ENCODE measurements at regions not wholly inside any gene's neighbourhood (a gene's known extent, or its start where the extent isn't known, plus 50 kb on each side); places are given as distances from the start of the nearest gene placed in this dataset.
"Not testable (repeated sequence)": the region's sequence is repeated elsewhere in the genome, so short reads cannot be mapped to it uniquely, and the experiment has no call there.

DNA sequence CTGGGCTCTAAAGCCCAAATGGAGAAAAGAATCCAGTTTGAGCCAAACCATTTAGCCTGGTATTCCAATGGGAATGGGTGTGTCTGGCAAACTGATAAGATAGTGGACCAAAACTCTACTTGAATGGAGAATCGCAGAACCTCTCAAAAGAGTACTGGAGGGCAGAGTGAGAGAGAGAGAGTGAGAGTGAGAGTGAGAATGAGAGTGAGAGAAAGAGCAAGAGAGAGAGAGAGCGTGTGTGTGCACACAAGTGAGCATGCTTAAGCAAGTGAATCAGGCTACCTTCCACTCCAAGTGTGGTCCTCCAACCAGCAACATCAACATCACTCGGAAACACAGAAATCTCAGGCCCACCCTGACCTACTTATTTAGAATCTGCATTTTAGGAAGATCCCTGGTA lies 58.8 kb downstream of the UQCRFS1 start:
- no peak for DNase-seq

DNA sequence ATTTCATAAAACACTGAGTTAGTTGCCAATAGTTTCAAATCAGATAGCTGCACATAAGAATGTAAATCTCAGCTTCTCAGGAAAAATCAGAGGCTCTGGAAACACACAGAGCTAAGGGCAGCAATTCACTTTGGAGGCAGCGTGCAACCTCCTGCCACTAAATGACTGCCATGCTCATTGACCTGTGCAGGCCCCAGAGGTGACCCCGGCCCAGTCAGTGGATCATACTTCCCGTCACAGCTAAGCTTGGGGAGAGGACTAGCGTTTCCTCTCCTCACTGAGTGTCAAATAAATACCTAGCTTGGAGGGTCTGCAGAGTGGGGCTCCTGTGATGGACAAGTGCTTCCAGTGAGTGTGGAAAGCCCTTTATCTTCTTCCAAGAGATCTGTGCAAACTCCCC lies 67.2 kb downstream of the UQCRFS1 start:
- no peak for DNase-seq

DNA sequence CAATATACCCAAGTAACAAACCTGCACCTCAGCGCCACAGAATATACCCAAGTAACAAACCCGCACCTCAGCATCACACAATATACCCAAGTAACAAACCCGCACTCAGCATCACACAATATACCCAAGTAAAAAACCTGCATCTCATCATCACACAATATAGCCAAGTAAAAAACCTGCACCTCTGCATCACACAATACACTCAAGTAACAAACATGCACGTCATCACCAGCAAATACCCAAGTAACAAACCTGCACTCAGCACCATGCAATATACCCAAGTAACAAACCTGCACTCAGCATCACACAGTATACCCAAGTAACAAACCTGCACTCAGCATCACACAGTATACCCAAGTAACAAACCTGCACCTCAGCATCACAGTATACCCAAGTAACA lies 69.8 kb downstream of the UQCRFS1 start:
- DNase-seq, result no peak

DNA sequence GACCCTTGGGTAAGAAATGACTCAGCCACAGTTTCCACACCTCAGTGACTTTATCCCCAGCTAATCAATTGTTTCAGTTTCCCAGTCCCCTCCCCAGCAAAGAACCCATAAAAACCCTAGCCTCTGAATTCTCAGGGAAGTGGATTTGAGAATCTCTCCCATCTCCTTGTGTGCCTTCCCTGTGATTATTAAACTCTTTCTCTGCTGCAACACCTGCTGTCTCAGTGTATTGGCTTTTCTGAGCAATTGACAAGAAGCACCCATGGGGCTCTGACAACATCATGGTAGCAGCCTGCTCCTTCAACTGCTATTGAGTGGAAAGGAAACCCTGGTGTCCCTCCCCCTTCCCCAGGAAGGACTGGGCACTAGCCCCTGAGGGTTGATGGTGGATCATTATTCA lies 73.7 kb downstream of the UQCRFS1 start:
- DNase-seq, result no peak

DNA sequence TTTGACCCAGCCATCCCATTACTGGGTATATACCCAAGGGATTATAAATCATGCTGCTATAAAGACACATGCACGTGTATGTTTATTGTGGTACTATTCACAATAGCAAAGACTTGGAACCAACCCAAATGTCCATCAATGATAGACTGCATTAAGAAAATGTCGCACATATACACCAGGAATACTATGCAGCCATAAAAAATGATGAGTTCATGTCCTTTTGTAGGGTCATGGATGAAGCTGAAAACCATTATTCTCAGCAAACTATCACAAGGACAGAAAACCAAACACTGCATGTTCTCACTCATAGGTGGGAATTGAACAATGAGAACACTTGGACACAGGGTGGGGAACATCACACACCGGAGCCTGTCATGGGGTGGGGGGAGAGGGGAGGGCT lies 74.7 kb downstream of the UQCRFS1 start:
- DNase-seq, result not testable (repeated sequence)

- DNase-seq, result no peak
Measured at GRCh38 chr19:29131456-29131855, 81.5 kb downstream of the UQCRFS1 start.

DNA sequence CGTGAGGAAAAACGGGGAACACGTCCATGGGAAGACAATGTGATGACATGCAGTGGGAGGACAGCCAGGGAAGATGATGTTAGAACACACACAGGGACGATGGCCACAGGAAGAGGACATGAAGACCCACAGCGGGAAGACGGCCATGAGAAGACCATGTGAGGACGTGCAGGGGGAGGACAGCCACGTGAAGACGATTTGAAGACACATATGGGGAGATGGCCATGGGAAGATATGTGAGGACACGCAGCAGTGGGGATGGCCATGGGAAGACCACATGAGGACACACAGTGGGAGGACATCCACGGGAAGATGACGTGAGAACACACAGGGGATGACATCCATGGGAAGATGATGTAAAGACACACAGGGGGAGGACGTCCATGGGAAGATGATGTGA lies 83.8 kb downstream of the UQCRFS1 start:
- no peak for DNase-seq

DNA sequence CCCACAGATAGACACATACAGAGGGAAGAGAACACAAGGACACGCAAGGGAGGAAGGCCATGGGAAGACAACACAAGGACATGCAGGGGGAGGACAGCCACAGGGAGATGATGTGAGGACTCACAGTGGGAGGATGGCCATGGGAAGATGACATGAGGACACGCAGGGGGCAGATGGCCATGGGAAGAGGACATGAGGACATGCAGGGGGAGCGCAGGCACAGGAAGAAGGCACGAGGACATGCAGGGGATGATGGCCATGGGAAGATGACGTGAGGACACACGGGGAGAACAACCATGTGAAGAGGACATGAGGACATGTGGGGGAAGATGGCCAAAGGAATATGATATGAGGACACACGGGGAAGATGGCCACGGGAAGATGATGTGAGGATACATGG lies 84.7 kb downstream of the UQCRFS1 start:
- DNase-seq, result no peak

- DNase-seq, result no peak
Measured at GRCh38 chr19:29122185-29122584, 90.8 kb downstream of the UQCRFS1 start.

DNA sequence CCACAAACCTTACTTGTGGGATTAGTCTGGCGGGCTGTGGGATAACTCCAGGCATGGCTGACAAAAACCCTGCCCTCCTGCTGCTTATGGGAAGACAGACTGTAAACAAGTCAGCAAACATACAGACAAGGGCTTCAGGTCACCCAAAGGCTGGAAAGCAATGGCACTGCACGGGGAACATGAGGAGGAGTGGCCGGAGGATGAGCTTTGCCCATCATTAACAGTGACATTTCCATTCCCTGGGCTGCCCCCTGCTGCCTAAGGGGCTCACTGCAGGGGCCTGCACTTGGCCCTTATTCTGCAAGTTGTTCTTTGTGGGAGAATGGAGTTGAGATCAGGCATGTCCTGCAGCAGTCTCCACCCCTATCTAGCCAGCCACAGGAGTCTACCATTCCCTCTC lies 91.3 kb downstream of the UQCRFS1 start:
- DNase-seq, result no peak

DNA sequence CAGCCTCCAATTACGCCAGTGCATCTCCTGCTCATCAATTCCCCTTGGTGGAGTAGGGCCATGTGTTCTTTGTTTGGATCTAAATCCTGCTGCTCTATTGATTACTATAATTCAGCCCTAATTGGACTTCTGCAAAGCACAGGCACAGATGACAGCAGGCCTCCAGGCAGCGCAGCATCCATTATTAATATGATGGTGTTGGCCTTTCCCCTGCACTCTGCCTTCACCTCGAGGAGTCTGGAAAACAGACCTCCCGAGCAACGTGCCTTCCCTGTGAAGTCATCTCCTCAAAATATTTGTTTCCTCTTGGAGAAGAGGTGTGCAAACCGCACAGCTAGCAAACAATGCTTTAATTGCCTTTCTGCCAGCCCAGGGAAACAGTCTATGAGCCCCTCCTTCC lies 92.5 kb downstream of the UQCRFS1 start:
- no peak for DNase-seq

DNA sequence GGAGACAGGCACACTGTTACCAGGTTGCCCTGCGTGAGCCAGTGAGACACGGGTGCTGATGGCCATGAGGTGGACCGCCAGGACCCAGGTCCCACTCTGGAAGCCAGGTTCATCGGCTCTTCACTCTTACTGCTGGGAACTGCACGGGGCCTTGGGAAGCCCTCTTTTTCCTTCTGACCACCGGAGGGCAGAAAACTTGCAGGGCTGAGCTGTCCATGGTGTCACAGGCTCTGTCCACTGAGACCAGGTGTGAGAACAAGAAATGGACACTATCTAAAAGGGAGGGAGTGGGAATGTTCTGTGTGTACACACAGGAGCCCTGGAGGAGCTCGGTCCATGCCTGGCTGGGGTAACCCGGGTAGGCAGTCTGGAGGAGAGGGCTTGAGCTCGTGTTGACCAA lies 93.4 kb downstream of the UQCRFS1 start:
- no peak for DNase-seq

DNA sequence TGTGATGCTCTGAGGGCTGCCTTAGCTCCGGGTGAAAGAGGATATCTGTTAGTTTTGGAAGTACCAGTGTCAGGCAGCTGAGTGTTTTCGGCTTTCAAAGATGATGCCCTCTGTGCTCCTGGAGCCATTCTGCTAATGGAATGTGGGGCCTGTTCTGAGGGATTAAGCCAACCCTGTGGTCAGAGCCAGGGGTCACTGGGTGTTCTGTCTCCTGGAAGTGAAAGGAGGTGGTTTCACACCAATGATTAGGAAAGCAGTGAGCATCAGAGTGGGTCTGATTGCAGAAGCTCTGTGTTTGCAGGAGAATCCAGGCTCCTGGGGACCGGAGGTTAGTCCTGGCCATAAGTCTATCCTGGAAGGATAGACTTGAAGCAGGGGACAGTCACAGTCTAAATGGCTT lies 94.6 kb downstream of the UQCRFS1 start:
- no peak for DNase-seq

DNA sequence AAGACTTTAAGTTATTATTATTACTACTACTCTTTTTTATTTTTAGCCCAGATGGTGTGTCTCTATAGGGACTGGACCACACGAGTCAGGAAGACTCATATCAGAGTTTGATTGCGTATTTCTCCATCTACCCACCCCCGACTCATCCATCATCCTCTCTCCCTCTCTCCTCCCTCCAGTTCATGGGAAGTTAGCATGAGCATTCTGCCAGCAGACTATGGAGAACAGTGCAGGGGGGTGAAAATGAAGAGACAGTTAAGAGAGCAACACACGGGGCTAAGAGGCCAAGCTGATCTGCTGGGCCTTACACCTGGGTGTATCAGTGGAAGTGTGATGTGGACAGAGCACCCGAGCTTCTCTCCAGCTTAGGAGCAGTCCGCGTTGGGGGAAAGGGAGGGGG lies 95.0 kb downstream of the UQCRFS1 start:
- DNase-seq, result no peak

DNA sequence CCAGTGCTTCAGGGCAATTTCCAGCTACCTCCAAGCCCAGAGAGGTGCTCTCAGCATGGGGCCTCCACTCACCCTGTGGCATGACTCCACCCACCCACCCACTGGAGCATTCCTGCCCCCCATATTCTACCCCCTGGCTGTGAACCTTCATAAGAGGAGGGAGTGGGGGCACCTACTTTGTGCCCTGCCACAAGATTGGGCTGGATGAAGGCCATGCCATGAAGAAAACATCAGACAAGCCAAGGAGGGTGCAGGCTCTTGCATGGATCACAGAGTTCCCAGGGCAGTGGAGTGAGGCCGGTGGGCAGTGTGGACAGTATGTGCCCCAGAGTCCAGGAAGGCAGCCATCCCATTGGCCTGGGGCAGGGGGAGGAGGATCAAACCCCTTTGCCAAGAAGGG lies 97.8 kb downstream of the UQCRFS1 start:
- no peak for DNase-seq

- DNase-seq, result no peak
Measured at GRCh38 chr19:29113838-29114237, 99.1 kb downstream of the UQCRFS1 start.

- no peak for DNase-seq
Measured at GRCh38 chr19:29111576-29111975, 101.4 kb downstream of the UQCRFS1 start.

- no peak for DNase-seq
Measured at GRCh38 chr19:29107831-29108230, 105.1 kb downstream of the UQCRFS1 start.

- DNase-seq, result no peak
Measured at GRCh38 chr19:29106346-29106885, 106.5 kb downstream of the UQCRFS1 start.

- DNase-seq, result no peak
Measured at GRCh38 chr19:29105629-29106292, 107.2 kb downstream of the UQCRFS1 start.

- DNase-seq, result no peak
Measured at GRCh38 chr19:29104605-29105241, 108.2 kb downstream of the UQCRFS1 start.

DNA sequence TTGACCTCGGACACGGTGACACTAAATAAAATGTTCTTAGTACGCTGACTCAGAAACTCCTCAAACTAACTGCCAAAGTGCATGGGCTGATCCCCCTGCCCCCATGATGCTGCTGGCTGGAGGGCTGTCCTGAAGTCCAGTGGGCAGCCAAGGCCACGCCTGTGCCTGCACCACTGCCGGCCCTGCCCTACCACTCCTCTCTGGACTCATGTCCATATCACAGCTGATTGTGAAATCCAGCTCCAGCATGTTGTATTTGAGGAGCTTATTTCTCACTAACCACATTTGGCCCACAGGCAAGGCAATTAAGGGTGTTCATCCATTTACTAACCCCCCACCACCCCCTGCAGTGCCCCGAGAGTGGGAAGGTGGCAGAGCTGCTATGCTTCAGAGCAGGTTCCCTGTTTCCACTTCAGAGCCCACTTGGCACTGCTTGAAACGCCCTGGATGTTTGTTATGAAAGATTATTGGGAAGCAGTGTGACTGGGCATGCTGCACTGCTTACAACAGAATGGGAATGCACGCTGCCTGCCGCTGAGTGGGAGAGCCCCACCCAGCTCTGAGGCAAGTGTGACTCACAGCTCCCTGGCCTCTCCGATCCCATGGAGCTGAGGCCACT lies 114.0 kb downstream of the UQCRFS1 start:
- DNase-seq, result no peak

DNA sequence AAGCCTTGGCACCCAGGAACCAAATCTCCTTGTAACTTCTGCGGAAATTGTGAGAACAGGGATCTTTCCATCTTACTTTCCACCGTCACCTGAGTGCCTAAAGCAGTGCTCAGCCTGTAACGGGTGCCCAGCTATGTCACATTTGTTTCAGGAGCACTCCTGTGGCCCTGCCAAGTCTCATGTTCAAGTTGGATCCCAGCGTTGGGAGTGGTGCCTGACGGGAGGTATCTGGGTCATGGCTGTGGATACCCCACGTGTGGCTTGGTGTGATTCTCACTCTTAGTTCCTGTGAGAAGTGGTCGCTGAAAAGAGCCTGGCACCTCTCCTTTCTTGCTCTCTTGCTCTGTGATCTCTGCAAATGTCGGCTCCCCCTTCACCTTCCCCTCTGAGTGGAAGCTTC lies 114.9 kb downstream of the UQCRFS1 start:
- no peak for DNase-seq

- no peak for DNase-seq
Measured at GRCh38 chr19:29096896-29097295, 116.1 kb downstream of the UQCRFS1 start.

DNA sequence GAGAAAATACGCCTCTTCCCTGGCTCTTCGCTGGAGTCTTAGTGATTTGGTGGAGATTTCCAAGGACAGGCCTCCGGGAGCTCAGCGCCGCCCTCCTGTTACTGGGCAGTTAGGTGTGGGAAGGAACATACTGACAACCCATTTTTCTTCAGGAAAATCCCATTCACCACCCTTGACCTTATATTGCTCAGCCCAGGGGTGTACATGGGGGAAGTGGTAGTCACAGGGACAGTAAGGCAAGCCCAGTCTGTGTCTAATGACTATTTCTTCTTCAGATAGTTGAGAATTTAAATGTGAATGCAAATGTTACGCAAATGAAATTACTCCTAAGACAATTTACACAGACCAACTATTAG lies 119.4 kb downstream of the UQCRFS1 start:
- DNase-seq, result no peak

Data from CD4-positive, alpha-beta T cell treated with Interleukin-21 for 1 hour (primary cell).